22Rv1 (cell line): ENCODE measurements at regions not wholly inside any gene's neighbourhood (a gene's known extent, or its start where the extent isn't known, plus 50 kb on each side); places are given as distances from the start of the nearest gene placed in this dataset.

ENCODE experiments used
- H3K27ac ChIP-seq: fragments of 450-650 bp; 2 replicates; pipeline ENCODE4 v1.5.1; 2017
- CTCF ChIP-seq: fragments of 450-650 bp; IDR thresholded peaks from 2 replicates; pipeline ENCODE4 v1.5.1; 2017; ENCODE audit warnings: mild to moderate bottlenecking
- ZFX ChIP-seq: fragments of 450-650 bp; IDR thresholded peaks from 2 replicates; pipeline ENCODE4 v1.6.1; 2017; ENCODE audit warnings: antibody characterized with exemption, borderline replicate concordance

GRCh38 chr5:67617051-67617450 lies 420.5 kb upstream of the CD180 start:
- no peak overlapping the region for H3K27ac ChIP-seq
- TF ChIP-seq ZFX (no peak), CTCF (no peak)

- H3K27ac ChIP-seq, result no peak overlapping the region
- TF ChIP-seq ZFX (no peak), CTCF (no peak)
Measured at GRCh38 chr5:67612961-67613360, 416.4 kb upstream of the CD180 start.

- no peak overlapping the region for H3K27ac ChIP-seq
- no peak for TF ChIP-seq CTCF
- TF ChIP-seq ZFX, result no peak
Measured at GRCh38 chr5:67610186-67610912, 413.8 kb upstream of the CD180 start.

GRCh38 chr5:67607958-67608357 lies 411.4 kb upstream of the CD180 start:
- TF ChIP-seq ZFX, result no peak
- no peak for TF ChIP-seq CTCF
- no peak overlapping the region for H3K27ac ChIP-seq

- H3K27ac ChIP-seq, result no peak overlapping the region
- TF ChIP-seq CTCF (no peak), ZFX (no peak)
Measured at GRCh38 chr5:67606586-67606947, 410.0 kb upstream of the CD180 start.

- no peak for TF ChIP-seq ZFX
- TF ChIP-seq CTCF, result no peak
Measured at GRCh38 chr5:67605730-67606585, 409.4 kb upstream of the CD180 start.

GRCh38 chr5:67591491-67591890 lies 394.9 kb upstream of the CD180 start:
- no peak overlapping the region for H3K27ac ChIP-seq
- TF ChIP-seq CTCF (no peak), ZFX (no peak)

More at GRCh38 chr5:67605730-67606585, 409.4 kb upstream of the CD180 start:
- H3K27ac ChIP-seq, result no peak overlapping the region
